NCI-H446 treated with DMSO at 0.1 percent for 48 hours (cell line): ENCODE measurements at regions not wholly inside any gene's neighbourhood (a gene's known extent, or its start where the extent isn't known, plus 50 kb on each side); places are given as distances from the start of the nearest gene placed in this dataset.

Experiments used
- DNase-seq: peaks from one replicate; lab custom pipeline; 2025; lab: John Stamatoyannopoulos, UW

DNA sequence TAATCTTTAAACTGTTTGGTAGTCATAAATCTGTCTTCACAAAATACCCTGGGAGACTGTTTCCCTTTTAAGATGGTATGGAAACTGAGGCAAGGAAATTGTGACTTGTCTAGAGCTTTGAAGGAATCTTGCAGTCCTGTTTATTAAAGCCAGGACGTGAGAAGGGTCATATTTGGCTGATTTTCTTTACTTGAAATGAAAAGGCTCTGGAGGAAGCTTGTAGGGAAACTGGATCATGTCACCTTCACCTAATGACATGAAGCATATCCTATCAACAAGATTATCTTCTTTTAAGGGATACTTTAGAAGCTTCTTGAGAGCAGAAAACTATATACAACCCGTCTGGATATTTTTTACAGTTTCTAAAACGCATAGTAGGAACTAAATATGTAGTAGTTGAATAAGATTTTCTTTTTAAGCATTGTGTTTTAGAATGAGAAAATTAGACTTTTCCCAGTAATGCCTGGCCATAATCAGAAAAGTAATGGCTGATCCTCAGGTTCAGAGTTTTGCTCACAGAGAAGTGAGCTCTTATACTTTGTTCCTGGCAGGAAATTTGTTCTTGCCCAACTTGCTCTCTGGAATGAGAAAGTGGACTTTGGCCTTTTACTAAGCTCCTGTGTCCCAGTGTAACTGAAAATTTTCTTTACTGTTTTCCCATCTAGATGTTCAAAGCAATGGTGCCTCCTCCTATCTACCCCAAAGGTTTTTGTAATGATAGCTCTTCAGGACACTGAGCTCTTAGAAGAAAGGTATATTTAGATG lies 136.8 kb upstream of the AFF2 start:
- DNase-seq = no peak

DNA sequence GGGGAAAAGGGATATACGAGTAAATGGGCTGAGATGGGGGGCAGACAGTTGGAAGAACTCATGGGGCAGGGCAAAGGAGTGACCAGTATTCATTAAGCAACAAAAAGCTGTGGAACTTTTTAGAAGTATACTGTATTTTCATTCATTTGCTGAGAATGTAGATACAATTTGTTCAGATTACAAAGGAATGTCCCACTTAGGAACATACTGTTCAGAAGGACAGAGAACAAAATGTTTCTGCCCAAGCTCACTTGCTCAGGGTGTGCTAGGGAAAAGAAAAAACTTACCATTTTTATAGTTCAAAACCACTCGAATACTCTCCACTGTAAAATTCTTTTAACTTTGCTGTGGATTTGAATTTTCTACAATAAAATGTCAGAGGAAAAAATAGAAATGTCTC lies 135.2 kb upstream of the AFF2 start:
- no peak for DNase-seq

DNA sequence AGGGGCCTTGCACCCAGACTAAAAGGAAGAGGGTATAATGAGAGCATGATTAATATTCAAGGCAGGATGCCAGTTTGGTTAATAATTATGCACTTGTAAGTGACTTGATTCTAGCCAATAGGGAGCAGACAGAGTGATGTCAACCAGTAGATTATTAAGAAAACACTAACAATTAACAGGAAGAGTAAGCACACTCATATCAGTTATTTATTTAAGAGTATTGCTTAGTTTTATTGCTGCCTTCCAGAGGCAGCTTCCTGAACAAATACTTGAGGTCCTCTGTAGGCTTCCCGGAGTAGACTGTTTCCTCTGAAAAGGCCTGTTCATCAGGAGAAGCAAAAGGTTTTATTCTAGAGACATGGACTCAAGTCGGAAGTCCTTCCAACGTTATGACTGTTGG lies 129.1 kb upstream of the AFF2 start:
- no peak for DNase-seq

GRCh38 chrX:148372925-148373324 lies 127.5 kb upstream of the AFF2 start:
- no peak for DNase-seq

- no peak for DNase-seq
Observed at GRCh38 chrX:148376342-148376741, 124.1 kb upstream of the AFF2 start.

DNA sequence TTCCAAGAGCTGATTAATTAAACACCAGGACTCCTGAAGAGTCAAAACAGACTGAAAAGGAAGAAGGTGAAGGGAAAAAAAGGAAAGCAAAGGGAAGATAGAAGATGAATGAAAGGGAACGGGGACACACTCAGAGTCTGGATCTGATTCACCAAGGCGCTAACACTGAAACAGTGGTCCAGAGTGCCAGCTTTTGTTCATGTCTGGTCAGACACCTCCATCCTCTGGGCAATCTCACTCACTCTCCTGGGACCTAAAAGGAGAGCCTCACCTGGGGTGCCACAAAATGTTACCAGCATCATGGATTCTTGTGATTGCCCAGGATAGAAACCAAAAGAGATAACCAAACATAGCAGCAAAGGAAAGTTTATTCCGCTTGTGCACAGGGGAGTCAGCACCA lies 120.3 kb upstream of the AFF2 start:
- DNase-seq = no peak

DNA sequence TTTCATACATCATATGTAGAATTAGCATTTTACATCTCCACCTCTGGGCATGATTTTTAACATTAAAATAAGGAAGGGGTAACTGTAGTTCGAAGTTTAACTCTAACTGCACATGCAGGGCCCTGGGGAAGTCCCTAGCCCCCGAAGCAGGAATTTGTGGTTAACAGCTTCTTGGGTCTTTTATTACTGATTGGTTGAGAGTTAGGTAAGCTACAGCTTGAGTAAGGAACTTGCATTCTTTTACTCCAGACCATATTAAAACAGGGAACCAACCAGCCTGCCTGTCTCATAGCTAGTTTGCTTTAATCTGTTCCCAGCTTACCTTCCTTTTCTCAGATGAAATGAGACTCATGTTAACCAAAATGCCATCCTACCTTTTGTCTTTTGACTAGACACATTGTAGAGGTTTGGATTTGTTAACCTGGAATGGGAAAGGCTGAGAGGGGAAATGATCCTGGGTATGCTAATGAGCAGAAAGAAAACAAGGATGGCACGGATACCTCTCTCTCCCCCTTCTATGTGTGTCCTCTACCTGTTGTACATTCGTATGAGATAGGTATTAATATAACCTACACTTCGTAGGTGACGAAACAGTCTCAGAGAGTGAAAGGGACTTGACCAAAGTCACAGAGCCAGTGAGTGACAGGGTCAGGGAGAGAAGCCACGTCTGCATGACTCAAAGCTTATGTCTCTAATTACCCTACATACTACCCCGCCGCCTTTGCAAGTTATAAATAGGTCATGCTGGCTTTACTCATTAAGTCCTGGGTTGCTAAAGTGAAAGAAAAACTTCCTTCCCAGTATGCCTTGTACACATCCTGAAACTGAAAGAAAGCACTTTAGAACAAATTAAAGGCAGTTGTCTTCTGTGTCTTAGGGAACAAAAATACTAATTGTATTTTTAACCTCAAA lies 119.5 kb upstream of the AFF2 start:
- no peak for DNase-seq

DNA sequence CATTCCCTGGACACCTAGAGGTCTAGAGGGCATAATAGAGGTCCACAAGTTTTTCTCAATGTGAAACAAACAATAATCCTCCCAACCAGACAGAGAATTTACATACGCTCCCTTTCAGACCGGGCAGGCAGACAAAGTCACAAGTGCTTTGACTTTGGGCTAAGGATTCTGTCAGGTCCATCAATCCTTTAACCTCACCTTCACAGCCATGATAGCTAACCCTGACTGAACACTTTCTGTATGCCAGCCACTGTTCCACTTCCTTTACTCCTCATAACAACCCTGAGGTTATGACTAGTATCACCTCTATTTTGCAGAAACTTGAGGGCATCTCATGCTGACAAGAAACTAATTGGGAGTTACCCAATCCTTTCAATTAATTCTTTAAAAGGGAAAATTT lies 118.8 kb upstream of the AFF2 start:
- no peak for DNase-seq

DNA sequence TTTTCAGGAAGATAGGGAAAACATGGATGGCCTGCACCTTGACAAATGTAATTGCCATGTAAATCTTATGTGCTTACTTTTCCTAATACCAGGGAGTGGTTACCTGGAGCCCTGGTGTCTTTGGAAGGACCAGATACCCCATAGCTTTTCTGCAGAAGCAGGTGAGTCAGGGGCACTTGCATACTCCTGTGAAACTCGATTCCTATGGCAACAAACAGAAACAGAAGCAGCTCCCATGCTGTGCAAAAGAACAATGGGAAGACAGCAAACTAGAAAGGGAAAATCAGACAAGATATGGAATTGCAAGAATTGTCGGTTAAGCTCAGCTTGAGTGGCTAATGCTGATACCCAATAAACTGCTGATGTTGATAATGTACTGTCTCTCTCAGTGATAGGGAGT lies 117.4 kb upstream of the AFF2 start:
- DNase-seq = no peak

DNA sequence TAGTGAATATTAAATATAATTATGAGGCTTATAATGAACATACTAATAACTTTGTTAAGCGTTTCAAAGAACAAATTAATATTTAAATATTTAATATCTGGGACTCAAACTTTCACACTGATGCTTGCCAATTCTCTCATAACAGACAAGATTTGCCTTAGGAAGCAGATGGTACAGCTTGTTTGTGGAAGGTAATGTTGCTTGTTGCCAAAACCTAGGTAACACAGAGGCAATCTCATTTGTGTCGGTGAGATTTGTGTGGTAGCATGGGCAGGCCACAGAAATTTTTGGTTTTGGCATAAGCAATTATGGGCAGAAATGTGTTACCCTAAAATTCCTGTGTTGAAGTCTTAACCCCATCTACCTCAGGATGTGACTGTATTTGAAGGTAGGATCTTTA lies 114.9 kb upstream of the AFF2 start:
- DNase-seq = no peak

DNA sequence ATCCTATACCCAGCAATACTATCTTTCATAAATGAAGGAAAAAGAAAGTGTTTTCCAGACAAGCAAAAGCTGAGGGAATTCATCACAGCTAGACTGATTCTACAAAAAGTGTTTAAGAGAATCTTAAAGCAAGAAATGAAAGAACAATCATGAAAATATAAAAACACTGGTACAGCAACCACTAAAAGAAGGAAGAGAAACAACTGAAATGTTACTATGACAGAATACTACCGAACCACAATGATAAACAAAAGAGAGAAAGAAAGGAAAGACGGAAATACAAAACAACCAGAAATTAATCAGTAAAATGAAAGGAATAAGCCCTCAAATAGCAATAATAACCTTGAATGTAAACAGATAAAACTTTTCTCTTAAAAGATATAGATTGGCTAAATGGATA lies 110.8 kb upstream of the AFF2 start:
- DNase-seq = no peak

GRCh38 chrX:148412006-148412405 lies 88.4 kb upstream of the AFF2 start:
- no peak for DNase-seq

DNA sequence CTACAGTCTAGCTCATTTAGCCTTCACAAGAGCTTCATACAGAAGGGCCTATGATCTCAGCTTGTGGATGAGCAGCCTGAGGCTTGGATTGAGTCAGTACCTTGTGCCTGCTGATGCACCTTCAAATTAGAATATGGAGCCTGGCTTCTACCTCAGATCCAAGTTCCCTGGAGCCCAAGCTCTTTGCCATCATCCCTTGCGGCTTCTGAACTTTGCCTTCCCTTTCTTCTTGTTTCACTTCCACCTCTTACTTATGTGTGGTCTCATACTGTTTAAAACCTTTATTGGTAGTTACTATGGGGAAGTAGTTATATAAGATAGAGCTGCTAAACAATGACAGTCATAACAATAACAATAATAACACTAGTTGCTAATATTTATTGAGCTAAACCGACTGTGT lies 84.3 kb upstream of the AFF2 start:
- no peak for DNase-seq

DNA sequence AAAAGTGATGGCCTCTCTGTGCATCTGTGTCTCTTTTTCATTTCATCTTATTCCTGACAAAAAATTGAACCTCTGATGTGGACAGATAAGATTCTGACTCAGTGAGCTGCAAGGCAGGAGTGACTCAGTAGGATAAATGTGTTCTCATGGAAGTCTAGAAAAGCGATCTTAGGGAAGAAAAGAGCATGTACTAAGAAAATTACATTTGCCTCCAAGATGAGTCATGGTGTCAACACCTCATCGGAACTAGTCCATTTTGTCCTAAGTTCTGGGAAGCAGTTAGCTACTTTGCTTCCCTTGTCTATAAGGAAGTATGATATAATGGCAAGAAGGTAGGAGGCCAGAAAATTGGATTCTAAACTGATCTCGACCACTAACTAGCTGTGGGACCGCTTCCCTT lies 83.5 kb upstream of the AFF2 start:
- DNase-seq = no peak

- no peak for DNase-seq
Observed at GRCh38 chrX:148417934-148418333, 82.5 kb upstream of the AFF2 start.

- DNase-seq = no peak
Observed at GRCh38 chrX:148422526-148422925, 77.9 kb upstream of the AFF2 start.

DNA sequence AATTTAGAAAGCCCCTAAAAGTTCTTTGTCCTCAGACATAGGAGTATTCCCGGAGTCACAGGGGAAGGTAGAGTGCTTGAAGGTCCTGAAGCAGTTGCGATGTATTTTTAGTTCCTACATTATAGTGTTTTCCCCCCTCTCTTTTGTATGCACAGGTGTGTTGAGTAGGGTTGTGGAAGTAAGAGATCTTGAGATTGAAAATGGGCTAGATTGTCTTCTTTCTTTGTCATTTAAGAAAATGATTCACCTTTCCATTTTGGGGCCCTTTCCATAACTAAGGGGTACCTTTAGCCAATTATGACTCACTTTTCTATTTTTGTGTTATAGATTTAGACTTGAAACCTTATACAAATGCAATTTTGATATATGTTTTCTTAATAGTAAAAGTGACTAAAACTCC lies 75.8 kb upstream of the AFF2 start:
- DNase-seq = no peak

- no peak for DNase-seq
Observed at GRCh38 chrX:148426467-148426866, 74.0 kb upstream of the AFF2 start.

GRCh38 chrX:148441387-148441786 lies 59.0 kb upstream of the AFF2 start:
- no peak for DNase-seq

DNA sequence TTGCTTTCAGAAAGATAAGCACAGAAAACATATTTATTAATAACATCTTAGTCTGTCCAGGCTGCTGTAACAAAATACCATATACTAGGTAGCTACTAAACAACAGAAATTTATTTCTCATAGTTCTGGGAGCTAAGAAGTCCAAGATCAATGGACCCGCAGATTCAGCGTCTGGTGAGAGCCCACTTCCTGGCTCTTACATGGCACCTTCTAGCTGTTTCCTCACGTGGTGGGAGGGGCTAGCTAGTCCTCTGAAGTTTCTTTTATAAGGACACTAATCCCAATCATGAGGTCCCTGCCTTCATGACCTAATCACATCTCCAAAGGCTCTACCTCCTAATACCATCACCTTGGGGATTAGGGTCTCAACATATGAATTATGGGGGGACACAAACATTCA lies 57.2 kb upstream of the AFF2 start:
- no peak for DNase-seq

DNA sequence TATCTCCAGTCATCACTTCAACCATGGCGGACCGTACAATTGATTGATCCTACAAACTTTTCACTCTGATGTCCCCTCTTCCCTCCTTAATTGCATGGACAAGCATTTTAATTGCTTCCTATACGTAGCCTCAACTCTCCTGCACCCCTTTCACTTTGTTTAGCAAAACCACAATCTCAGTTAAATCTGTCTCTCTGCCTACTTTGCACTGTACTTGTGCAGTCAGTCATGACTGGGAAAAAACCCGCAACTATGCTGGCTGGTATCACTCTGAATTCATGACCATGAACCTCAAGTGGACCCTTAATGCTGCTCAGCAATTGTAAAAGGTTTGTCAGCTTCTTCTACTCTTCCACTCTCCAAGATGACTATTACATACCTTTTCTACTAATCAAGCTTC lies 51.7 kb upstream of the AFF2 start:
- no peak for DNase-seq
